Endothelial cell of umbilical vein (primary cell): ENCODE measurements at regions not wholly inside any gene's neighbourhood (a gene's known extent, or its start where the extent isn't known, plus 50 kb on each side); places are given as distances from the start of the nearest gene placed in this dataset.
"Not testable (repeated sequence)": the region's sequence is repeated elsewhere in the genome, so short reads cannot be mapped to it uniquely, and the experiment has no call there.

Source experiments
- BruUV-seq: library from RNA; stranded (reverse); fragments of 400-500 nt; replicated peaks from 2 replicates; lab custom pipeline; 2021; lab: Mats Ljungman, UMichigan
- CTCF ChIA-PET: fragments of 300-600, 350-600 bp; sonication (Branson Sonifier 250); formaldehyde crosslinking; loops from one replicate; lab custom pipeline; 2021; ENCODE audit warnings: antibody characterized with exemption, inconsistent platforms; lab: Charles Lee
- POLR2A ChIA-PET: fragments of 300-600, 350-600 bp; sonication (Branson Sonifier 250); formaldehyde crosslinking; loops from one replicate; lab custom pipeline; 2021; ENCODE audit warnings: antibody characterized with exemption, inconsistent platforms; lab: Charles Lee
- DNase-seq: peaks from one replicate; pipeline ENCODE4 v3.0.0-alpha.2; 2011; ENCODE audit warnings: low read depth, low spot score
- FAIRE-seq: peaks from 2 replicates; lab custom pipeline; 2011; peaks lifted over from hg19 to GRCh38; lab: Jason Lieb, UNC
- H2AFZ ChIP-seq: 2 replicates; pipeline ENCODE4 v1.6.0; 2012; ENCODE audit warnings: low read depth, low read length, control low read depth, inconsistent platforms
- H3K27ac ChIP-seq: 2 replicates; pipeline ENCODE4 v1.5.1; 2011; ENCODE audit warnings: low read depth, mild to moderate bottlenecking, control low read depth, low read length, moderate library complexity; ENCODE audit not compliant: insufficient read depth
- H3K27me3 ChIP-seq, 2 experiments: 2 replicates each; pipeline versions ENCODE4 v1.6.0 to v1.6.1; 2011; ENCODE audit warnings: low read length in 2 of 2, mixed read lengths in 1 of 2; ENCODE audit not compliant: control insufficient read depth in 2 of 2, insufficient read depth in 2 of 2
- H3K36me3 ChIP-seq, 2 experiments: 2 replicates in 1 of 2; 3 replicates in 1 of 2; pipeline ENCODE4 v1.5.1; 2011; ENCODE audit warnings: low read length in 2 of 2, mild to moderate bottlenecking in 1 of 2, moderate library complexity in 1 of 2; ENCODE audit not compliant: control insufficient read depth in 2 of 2, insufficient read depth in 2 of 2; ENCODE audit errors: extremely low read depth in 1 of 2
- H3K4me1 ChIP-seq: 3 replicates; pipeline ENCODE4 v1.5.1; 2011; ENCODE audit warnings: mild to moderate bottlenecking, low read length; ENCODE audit not compliant: control insufficient read depth, insufficient read depth; ENCODE audit errors: extremely low read depth
- H3K4me2 ChIP-seq: 2 replicates; pipeline ENCODE4 v1.6.1; 2011; ENCODE audit warnings: low read length, control low read depth, mixed read lengths; ENCODE audit not compliant: insufficient read depth
- H3K4me3 ChIP-seq, 3 experiments: fragments of 200-600 bp in 1 of 3; sonication (generic), shearing (Covaris generic) in 1 of 3; replicated peaks in 1 of 3; 2 replicates each; pipeline ENCODE4 v1.5.1; 2011 to 2016; ENCODE audit warnings: control low read depth in 3 of 3, low read length in 3 of 3, mild to moderate bottlenecking in 2 of 3, inconsistent platforms in 1 of 3, low read depth in 1 of 3, moderate library complexity in 1 of 3; ENCODE audit not compliant: insufficient read depth in 1 of 3
- H3K79me2 ChIP-seq: 2 replicates; pipeline ENCODE4 v1.6.0; 2012; ENCODE audit warnings: low read length, inconsistent platforms; ENCODE audit not compliant: control insufficient read depth, insufficient read depth
- H3K9ac ChIP-seq: replicated peaks from 2 replicates; pipeline ENCODE3; 2011; ENCODE audit warnings: low read length, control low read depth; ENCODE audit not compliant: insufficient read depth; ENCODE audit errors: extremely low read depth
- H3K9me1 ChIP-seq: replicated peaks from 3 replicates; pipeline ENCODE4 v1.6.0; 2011; ENCODE audit warnings: mild to moderate bottlenecking, low read length; ENCODE audit not compliant: control insufficient read depth, insufficient read depth; ENCODE audit errors: extremely low read depth
- H3K9me3 ChIP-seq: replicated peaks from 2 replicates; pipeline ENCODE4 v1.5.1; 2012; ENCODE audit warnings: low read length, inconsistent platforms; ENCODE audit not compliant: control insufficient read depth, insufficient read depth
- H4K20me1 ChIP-seq: replicated peaks from 2 replicates; pipeline ENCODE3; 2011; ENCODE audit warnings: mild to moderate bottlenecking, low read length; ENCODE audit not compliant: control insufficient read depth, insufficient read depth; ENCODE audit errors: extremely low read depth
- CTCF ChIP-seq, 2 donors: IDR thresholded peaks; 1 replicate in 1 of 2; 2 replicates in 1 of 2; pipeline ENCODE4 v1.5.1; 2011; ENCODE audit warnings: low read length in 2 of 2, mild to moderate bottlenecking in 2 of 2, moderate library complexity in 2 of 2, control low read depth in 1 of 2, inconsistent platforms in 1 of 2, low read depth in 1 of 2; ENCODE audit not compliant: insufficient read depth in 1 of 2; ENCODE audit errors: extremely low read depth in 1 of 2
- EZH2 ChIP-seq: IDR thresholded peaks from 2 replicates; pipeline ENCODE4 v1.6.1; 2012; ENCODE audit warnings: borderline replicate concordance, low read depth, mild to moderate bottlenecking, moderate library complexity, low read length, inconsistent platforms; ENCODE audit not compliant: severe bottlenecking
- JUN ChIP-seq: IDR thresholded peaks from 2 replicates; pipeline ENCODE4 v1.6.1; 2011; ENCODE audit warnings: borderline replicate concordance, low read depth; ENCODE audit not compliant: insufficient read length, insufficient read depth
- MAX ChIP-seq: IDR thresholded peaks from 2 replicates; pipeline ENCODE4 v1.6.1; 2011; ENCODE audit not compliant: insufficient read depth, insufficient read length
- MYC ChIP-seq: IDR thresholded peaks from one replicate; pipeline ENCODE4 v1.6.1; 2011; ENCODE audit warnings: mild to moderate bottlenecking, low read depth, low read length
- POLR2A ChIP-seq: IDR thresholded peaks from 2 replicates; pipeline ENCODE4 v1.6.1; 2012; ENCODE audit warnings: low read depth, mild to moderate bottlenecking, control low read depth, low read length
- POLR2AphosphoS5 ChIP-seq: IDR thresholded peaks from 2 replicates; pipeline ENCODE4 v1.6.1; 2012; ENCODE audit warnings: low read depth, mild to moderate bottlenecking, control low read depth, low read length, moderate library complexity; ENCODE audit not compliant: insufficient read depth
- dilution Hi-C: fragments of 300-500 bp; cut with MboI; formaldehyde crosslinking; loops from one replicate; pipeline ENCODE4 v1.15.0; 2019; ENCODE audit warnings: low sequenced_read_pairs; ENCODE audit not compliant: extremely low pct_ligation_motif_present
- intact Hi-C: fragments of 100-400 bp; cut with micrococcal nuclease; formaldehyde crosslinking; loops from one replicate; pipeline ENCODE4 v1.10.0; 2022

GRCh38 chr7:76140259-76140658 is 61.4 kb upstream of the SRRM3 start:
- H3K9ac ChIP-seq, H3K79me2 ChIP-seq, BruUV-seq, CTCF ChIA-PET, H3K27ac ChIP-seq, dilution Hi-C loops, H4K20me1 ChIP-seq, H3K9me1 ChIP-seq, DNase-seq, H3K36me3 ChIP-seq, FAIRE-seq, POLR2A ChIA-PET, H3K4me1 ChIP-seq, H3K9me3 ChIP-seq, H3K4me3 ChIP-seq, H2AFZ ChIP-seq, intact Hi-C loops, H3K4me2 ChIP-seq: not testable (repeated sequence)
- peaks cover 11 to 13% of the 10 kb centered on the region in 2 experiments for H3K27me3 ChIP-seq

- H3K27me3 ChIP-seq, result peaks cover 11% of the 10 kb centered on the region in 2 experiments
- no peaks in the 10 kb centered on the region for H3K9me3 ChIP-seq
- dilution Hi-C loops (no loop called here), intact Hi-C loops (no loop called here)
- H3K27ac ChIP-seq, result no peak overlapping the region
- no TSS peak for BruUV-seq
- ChIA-PET POLR2A (no interaction called here), CTCF (no interaction called here)
- no peak overlapping the region for H2AFZ ChIP-seq
- no peaks in the 10 kb centered on the region for H3K79me2 ChIP-seq
- TF ChIP-seq POLR2A (no peak), CTCF (IDR thresholded peaks at IDR 0.05; ENCODE audit: extremely low read depth in 1 of 2, insufficient read depth in 1 of 2, low read depth in 1 of 2, low read length in 2 of 2) (no peak), JUN (no peak), MAX (no peak), EZH2 (no peak), POLR2AphosphoS5 (no peak), MYC (no peak)
- H3K4me3 ChIP-seq, result no peak overlapping the region
- no peak overlapping the region for H3K4me2 ChIP-seq
- FAIRE-seq, result no peak
- no peaks in the 10 kb centered on the region for H3K36me3 ChIP-seq
- no peaks in the 10 kb centered on the region for H3K4me1 ChIP-seq
- no peaks in the 10 kb centered on the region for H3K9me1 ChIP-seq
- no peak for DNase-seq
- H3K9ac ChIP-seq, result no peak overlapping the region
- no peaks in the 10 kb centered on the region for H4K20me1 ChIP-seq
Observed at GRCh38 chr7:76142861-76143260, 58.8 kb upstream of the SRRM3 start.

- H3K36me3 ChIP-seq, H3K4me2 ChIP-seq, H3K9me3 ChIP-seq, H3K9me1 ChIP-seq, H3K4me1 ChIP-seq, CTCF ChIA-PET, DNase-seq, POLR2A ChIA-PET, H3K27ac ChIP-seq, H3K9ac ChIP-seq, H3K27me3 ChIP-seq, intact Hi-C loops, H2AFZ ChIP-seq, dilution Hi-C loops, H3K79me2 ChIP-seq, FAIRE-seq, H4K20me1 ChIP-seq, H3K4me3 ChIP-seq, BruUV-seq: not testable (repeated sequence)
Observed at GRCh38 chr7:76144664-76145270, 56.9 kb upstream of the SRRM3 start.
